Progenitor cell of endocrine pancreas (in vitro differentiated cells): ENCODE measurements at regions not wholly inside any gene's neighbourhood (a gene's known extent, or its start where the extent isn't known, plus 50 kb on each side); places are given as distances from the start of the nearest gene placed in this dataset.
"Not testable (repeated sequence)": the region's sequence is repeated elsewhere in the genome, so short reads cannot be mapped to it uniquely, and the experiment has no call there.

ENCODE experiments used
- DNase-seq: peaks from one replicate; pipeline ENCODE4 v3.0.0; 2021; ENCODE audit warnings: low spot score; ENCODE audit not compliant: unreplicated experiment
- H3K27ac Mint-ChIP-seq: 2 replicates; pipeline ENCODE4 v1.8.0; 2021; ENCODE audit warnings: mild to moderate bottlenecking, moderate library complexity, mixed read lengths
- H3K27me3 Mint-ChIP-seq: 2 replicates; pipeline ENCODE4 v1.8.0; 2021; ENCODE audit warnings: mixed read lengths
- H3K36me3 Mint-ChIP-seq: 2 replicates; pipeline ENCODE4 v1.8.0; 2022; ENCODE audit warnings: mixed read lengths; ENCODE audit not compliant: insufficient read depth
- H3K4me1 Mint-ChIP-seq: 2 replicates; pipeline ENCODE4 v1.8.0; 2021; ENCODE audit warnings: low read depth, mixed read lengths
- H3K4me3 Mint-ChIP-seq: 2 replicates; pipeline ENCODE4 v1.8.0; 2021; ENCODE audit warnings: low read depth, mild to moderate bottlenecking, moderate library complexity, mixed read lengths
- H3K9me3 Mint-ChIP-seq: 2 replicates; pipeline ENCODE4 v1.8.0; 2021; ENCODE audit warnings: low read depth, mixed read lengths
- CTCF ChIP-seq: fragments of 200-600 bp; sonication (generic); IDR thresholded peaks from one replicate; pipeline ENCODE4 v1.5.0; 2021; ENCODE audit warnings: antibody characterized with exemption, mild to moderate bottlenecking; ENCODE audit not compliant: unreplicated experiment

GRCh38 chr16:25608002-25608401, 83.8 kb upstream of the HS3ST4 start:
- H3K9me3 Mint-ChIP-seq, result peaks cover 7% of the 10 kb centered on the region
- H3K27me3 Mint-ChIP-seq, result peaks cover 6% of the 10 kb centered on the region
- H3K36me3 Mint-ChIP-seq, result no peaks in the 10 kb centered on the region
- DNase-seq, result no peak
- H3K27ac Mint-ChIP-seq, result no peak overlapping the region
- peaks cover 15% of the 10 kb centered on the region for H3K4me1 Mint-ChIP-seq
- H3K4me3 Mint-ChIP-seq, result no peak overlapping the region
- TF ChIP-seq CTCF, result no peak

- peaks cover 15% of the 10 kb centered on the region for H3K9me3 Mint-ChIP-seq
- peaks cover 6% of the 10 kb centered on the region for H3K27me3 Mint-ChIP-seq
- no peak overlapping the region for H3K27ac Mint-ChIP-seq
- H3K4me1 Mint-ChIP-seq, result peaks cover 15% of the 10 kb centered on the region
- H3K36me3 Mint-ChIP-seq, result no peaks in the 10 kb centered on the region
- DNase-seq, result no peak
- no peak overlapping the region for H3K4me3 Mint-ChIP-seq
- TF ChIP-seq CTCF, result no peak
Measured at GRCh38 chr16:25606069-25606468, 85.7 kb upstream of the HS3ST4 start.

- DNase-seq, result no peak
- H3K4me1 Mint-ChIP-seq, result peaks cover 15% of the 10 kb centered on the region
- H3K27me3 Mint-ChIP-seq, result peaks cover 6% of the 10 kb centered on the region
- no peak overlapping the region for H3K4me3 Mint-ChIP-seq
- H3K27ac Mint-ChIP-seq, result no peak overlapping the region
- no peaks in the 10 kb centered on the region for H3K36me3 Mint-ChIP-seq
- H3K9me3 Mint-ChIP-seq, result peaks cover 16% of the 10 kb centered on the region
- no peak for TF ChIP-seq CTCF
Measured at GRCh38 chr16:25605381-25605780, 86.4 kb upstream of the HS3ST4 start.

GRCh38 chr16:25601306-25601705, 90.5 kb upstream of the HS3ST4 start:
- H3K4me1 Mint-ChIP-seq, H3K27ac Mint-ChIP-seq, DNase-seq, H3K36me3 Mint-ChIP-seq, H3K4me3 Mint-ChIP-seq: not testable (repeated sequence)
- peaks cover 12% of the 10 kb centered on the region for H3K27me3 Mint-ChIP-seq
- peaks cover 20% of the 10 kb centered on the region for H3K9me3 Mint-ChIP-seq

- Mint-ChIP-seq H3K4me1 (no peaks in the 10 kb centered on the region), H3K36me3 (no peaks in the 10 kb centered on the region), H3K4me3 (no peak overlapping the region), H3K9me3 (peaks cover 5% of the 10 kb centered on the region), H3K27ac (no peak overlapping the region), H3K27me3 (peaks cover 6% of the 10 kb centered on the region)
- no peak for TF ChIP-seq CTCF
- DNase-seq, result no peak
Measured at GRCh38 chr16:25596194-25596593, 95.6 kb upstream of the HS3ST4 start.

- no peaks in the 10 kb centered on the region for H3K36me3 Mint-ChIP-seq
- no peak for TF ChIP-seq CTCF
- no peaks in the 10 kb centered on the region for H3K4me1 Mint-ChIP-seq
- H3K27ac Mint-ChIP-seq, result no peak overlapping the region
- peaks cover 9% of the 10 kb centered on the region for H3K27me3 Mint-ChIP-seq
- no peaks in the 10 kb centered on the region for H3K9me3 Mint-ChIP-seq
- DNase-seq, result no peak
- H3K4me3 Mint-ChIP-seq, result no peak overlapping the region
Measured at GRCh38 chr16:25593260-25593659, 98.5 kb upstream of the HS3ST4 start.
